ENCODE measurements at regions not wholly inside any gene's neighbourhood (a gene's known extent, or its start where the extent isn't known, plus 50 kb on each side); places are given as distances from the start of the nearest gene placed in this dataset.

- intact Hi-C loops (cut with DNase I) = no loop called here
- no peak for ATAC-seq (ENCODE audit: poor library complexity)
- DNase-seq = no peak
Measured at GRCh38 chr2:59490192-59490591, 1063.3 kb downstream of the BCL11A start.

- ATAC-seq (ENCODE audit: poor library complexity) (no peak), DNase-seq (no peak)
- intact Hi-C loops (cut with DNase I) = no loop called here
Measured at GRCh38 chr2:59484673-59485072, 1068.8 kb downstream of the BCL11A start.

- DNase-seq (no peak), ATAC-seq (ENCODE audit: poor library complexity) (no peak)
- intact Hi-C loops (cut with DNase I) = no loop called here
Measured at GRCh38 chr2:59463426-59463825, 1090.0 kb downstream of the BCL11A start.

- intact Hi-C loops (cut with DNase I) = no loop called here
- DNase-seq (no peak), ATAC-seq (ENCODE audit: poor library complexity) (no peak)
Measured at GRCh38 chr2:59462422-59463197, 1090.8 kb downstream of the BCL11A start.

GRCh38 chr2:59461127-59461526, 1092.3 kb downstream of the BCL11A start:
- no peak for DNase-seq
- intact Hi-C loops (cut with DNase I) = no loop called here
- no peak for ATAC-seq (ENCODE audit: poor library complexity)

- intact Hi-C loops (cut with DNase I) = no loop called here
- ATAC-seq (ENCODE audit: poor library complexity) = no peak
- no peak for DNase-seq
Measured at GRCh38 chr2:59458800-59459199, 1094.7 kb downstream of the BCL11A start.

- intact Hi-C loops (cut with DNase I) = no loop called here
- no peak for ATAC-seq (ENCODE audit: poor library complexity)
Measured at GRCh38 chr2:59456285-59456684, 1097.2 kb downstream of the BCL11A start.

GRCh38 chr2:59449274-59449673, 1104.2 kb downstream of the BCL11A start:
- DNase-seq (no peak), ATAC-seq (ENCODE audit: poor library complexity) (no peak)
- intact Hi-C loops (cut with DNase I) = no loop called here

More at GRCh38 chr2:59456285-59456684, 1097.2 kb downstream of the BCL11A start:
- no peak for DNase-seq

GRCh38 chr2:59440491-59440890, 1113.0 kb downstream of the BCL11A start:
- ATAC-seq (ENCODE audit: poor library complexity) (no peak), DNase-seq (no peak)
- intact Hi-C loops (cut with DNase I) = no loop called here

GRCh38 chr2:59435635-59436034, 1117.8 kb downstream of the BCL11A start:
- DNase-seq (no peak), ATAC-seq (ENCODE audit: poor library complexity) (no peak)
- intact Hi-C loops (cut with DNase I) = no loop called here

- ATAC-seq (ENCODE audit: poor library complexity) (no peak), DNase-seq (no peak)
- intact Hi-C loops (cut with DNase I) = no loop called here
Measured at GRCh38 chr2:59428940-59429339, 1124.5 kb downstream of the BCL11A start.

- ATAC-seq (ENCODE audit: poor library complexity) = no peak
- no peak for DNase-seq
- intact Hi-C loops (cut with DNase I) = no loop called here
Measured at GRCh38 chr2:59427980-59428379, 1125.5 kb downstream of the BCL11A start.

- intact Hi-C loops (cut with DNase I) = no loop called here
- DNase-seq = no peak
- no peak for ATAC-seq (ENCODE audit: poor library complexity)
Measured at GRCh38 chr2:59425247-59425646, 1128.2 kb downstream of the BCL11A start.

GRCh38 chr2:59413751-59414570, 1139.5 kb downstream of the BCL11A start:
- no peak for DNase-seq
- no peak for ATAC-seq (ENCODE audit: poor library complexity)
- intact Hi-C loops (cut with DNase I) = no loop called here

- DNase-seq (no peak), ATAC-seq (ENCODE audit: poor library complexity) (no peak)
- intact Hi-C loops (cut with DNase I) = no loop called here
Measured at GRCh38 chr2:59399126-59399525, 1154.3 kb downstream of the BCL11A start.

GRCh38 chr2:59398081-59398480, 1155.4 kb downstream of the BCL11A start:
- DNase-seq (no peak), ATAC-seq (ENCODE audit: poor library complexity) (no peak)
- intact Hi-C loops (cut with DNase I) = no loop called here

- ATAC-seq (ENCODE audit: poor library complexity) = no peak
- intact Hi-C loops (cut with DNase I) = no loop called here
Measured at GRCh38 chr2:59395119-59395518, 1154.0 kb upstream of the FANCL start.

GRCh38 chr2:59391896-59392295, 1150.8 kb upstream of the FANCL start:
- intact Hi-C loops (cut with DNase I) = no loop called here
- DNase-seq = no peak

More at GRCh38 chr2:59395119-59395518, 1154.0 kb upstream of the FANCL start:
- DNase-seq = no peak

GRCh38 chr2:59390581-59390980, 1149.5 kb upstream of the FANCL start:
- DNase-seq (no peak), ATAC-seq (ENCODE audit: poor library complexity) (no peak)
- intact Hi-C loops (cut with DNase I) = no loop called here

More at GRCh38 chr2:59391896-59392295, 1150.8 kb upstream of the FANCL start:
- no peak for ATAC-seq (ENCODE audit: poor library complexity)

GRCh38 chr2:59389240-59389639, 1148.1 kb upstream of the FANCL start:
- DNase-seq (no peak), ATAC-seq (ENCODE audit: poor library complexity) (no peak)
- intact Hi-C loops (cut with DNase I) = no loop called here

Data from Right ventricle myocardium superior (tissue), 1 donor.